C4-2B (cell line): ENCODE measurements at regions not wholly inside any gene's neighbourhood (a gene's known extent, or its start where the extent isn't known, plus 50 kb on each side); places are given as distances from the start of the nearest gene placed in this dataset.

Experiments
- CTCF ChIP-seq: fragments of 450-650 bp; conservative IDR thresholded peaks from 2 replicates; pipeline ENCODE4 v1.5.1; 2017; ENCODE audit warnings: mild to moderate bottlenecking
- ZFX ChIP-seq: fragments of 450-650 bp; IDR thresholded peaks from 2 replicates; pipeline ENCODE4 v1.6.1; 2017

DNA sequence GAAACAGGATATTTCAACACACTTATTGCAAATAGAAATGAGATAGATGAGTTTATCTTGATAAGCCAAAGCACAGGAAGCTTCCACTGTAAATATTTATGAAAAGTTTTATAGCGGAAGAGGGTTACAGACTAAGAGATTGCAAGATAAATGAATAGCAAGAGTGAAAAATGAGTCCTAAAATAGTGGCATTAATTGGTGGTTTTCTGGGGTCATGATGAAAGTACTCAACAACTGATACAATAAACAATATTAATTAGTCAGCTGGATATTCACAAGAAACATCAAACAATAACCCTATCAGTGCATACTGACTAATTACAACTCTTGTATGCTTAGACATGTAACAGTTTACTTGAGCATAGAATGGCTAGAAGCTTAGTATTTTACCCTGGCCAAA lies 154.8 kb upstream of the CHODL start:
- TF ChIP-seq CTCF (no peak), ZFX (no peak)
